ENCODE measurements at regions not wholly inside any gene's neighbourhood (a gene's known extent, or its start where the extent isn't known, plus 50 kb on each side); places are given as distances from the start of the nearest gene placed in this dataset.

DNA sequence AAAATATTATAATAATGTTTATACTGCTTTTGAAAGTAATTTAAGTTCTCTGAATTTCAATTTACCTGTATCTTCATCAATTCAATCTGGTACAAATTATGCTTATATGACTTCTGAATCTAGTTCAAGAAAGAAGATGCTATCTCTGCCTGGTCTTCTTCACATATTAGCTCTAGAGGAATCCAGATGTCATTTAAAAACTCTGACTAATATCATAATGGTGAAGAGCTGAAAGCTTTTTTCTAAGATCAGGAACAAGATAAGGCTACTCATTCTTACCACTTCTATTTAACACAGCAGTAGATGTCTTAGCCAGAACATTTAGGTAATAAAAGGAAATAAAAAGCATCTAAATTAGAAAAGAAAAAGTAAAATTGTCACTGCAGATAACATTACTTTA lies 636.1 kb downstream of the ARAP2 start:
- H3K27ac Mint-ChIP-seq: no peak overlapping the region
- no peaks in the 10 kb centered on the region for H3K36me3 ChIP-seq (replicated peaks in 1 of 2; ENCODE audit: control insufficient read depth in 1 of 2, insufficient read depth in 2 of 2, low read length in 2 of 2)
- H3K27me3 Mint-ChIP-seq (ENCODE audit: low read depth in 3 of 3): no peaks in the 10 kb centered on the region
- H3K9ac ChIP-seq (ENCODE audit: insufficient read depth, low read length, poor library complexity, severe bottlenecking): no peak overlapping the region
- intact Hi-C loops (cut with micrococcal nuclease): no loop called here
- TF ChIP-seq, protein P1, sequence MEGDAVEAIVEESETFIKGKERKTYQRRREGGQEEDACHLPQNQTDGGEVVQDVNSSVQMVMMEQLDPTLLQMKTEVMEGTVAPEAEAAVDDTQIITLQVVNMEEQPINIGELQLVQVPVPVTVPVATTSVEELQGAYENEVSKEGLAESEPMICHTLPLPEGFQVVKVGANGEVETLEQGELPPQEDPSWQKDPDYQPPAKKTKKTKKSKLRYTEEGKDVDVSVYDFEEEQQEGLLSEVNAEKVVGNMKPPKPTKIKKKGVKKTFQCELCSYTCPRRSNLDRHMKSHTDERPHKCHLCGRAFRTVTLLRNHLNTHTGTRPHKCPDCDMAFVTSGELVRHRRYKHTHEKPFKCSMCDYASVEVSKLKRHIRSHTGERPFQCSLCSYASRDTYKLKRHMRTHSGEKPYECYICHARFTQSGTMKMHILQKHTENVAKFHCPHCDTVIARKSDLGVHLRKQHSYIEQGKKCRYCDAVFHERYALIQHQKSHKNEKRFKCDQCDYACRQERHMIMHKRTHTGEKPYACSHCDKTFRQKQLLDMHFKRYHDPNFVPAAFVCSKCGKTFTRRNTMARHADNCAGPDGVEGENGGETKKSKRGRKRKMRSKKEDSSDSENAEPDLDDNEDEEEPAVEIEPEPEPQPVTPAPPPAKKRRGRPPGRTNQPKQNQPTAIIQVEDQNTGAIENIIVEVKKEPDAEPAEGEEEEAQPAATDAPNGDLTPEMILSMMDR (IDR thresholded peaks at IDR 0.05): no peak
- H3K4me1 ChIP-seq (ENCODE audit: control insufficient read depth in 1 of 2, insufficient read depth in 2 of 2, low read length in 2 of 2): no peaks in the 10 kb centered on the region
- H3K9me3 ChIP-seq (replicated peaks in 1 of 2; ENCODE audit: control insufficient read depth in 1 of 2, insufficient read depth in 1 of 2, low read length in 2 of 2): no peaks in the 10 kb centered on the region
- no peak overlapping the region for H3K4me3 ChIP-seq (replicated peaks in 1 of 3; ENCODE audit: low read depth in 2 of 3, low read length in 3 of 3)
- no peak overlapping the region for H3K4me3 Mint-ChIP-seq
- no peak overlapping the region for H3K4me2 ChIP-seq (replicated peaks; ENCODE audit: extremely low read depth, low read length, poor library complexity, severe bottlenecking)
- no peak for DNase-seq
- no peaks in the 10 kb centered on the region for H4K20me1 ChIP-seq (ENCODE audit: insufficient read depth, low read length)
- no peaks in the 10 kb centered on the region for H3K4me1 Mint-ChIP-seq
- no peaks in the 10 kb centered on the region for H3K36me3 Mint-ChIP-seq
- H3K27ac ChIP-seq (ENCODE audit: low read depth in 1 of 2, low read length in 2 of 2): no peak overlapping the region
- no peak overlapping the region for H2AFZ ChIP-seq (ENCODE audit: insufficient read depth, low read depth, low read length, poor library complexity, severe bottlenecking)
- no peaks in the 10 kb centered on the region for H3K79me2 ChIP-seq (ENCODE audit: insufficient read depth, low read length)
- H3K9me3 Mint-ChIP-seq: peaks cover 0 to 1% (median 0%) of the 10 kb centered on the region in 7 donors
- no peaks in the 10 kb centered on the region for H3K27me3 ChIP-seq (ENCODE audit: control insufficient read depth in 2 of 2, insufficient read depth in 2 of 2, low read length in 2 of 2)

DNA sequence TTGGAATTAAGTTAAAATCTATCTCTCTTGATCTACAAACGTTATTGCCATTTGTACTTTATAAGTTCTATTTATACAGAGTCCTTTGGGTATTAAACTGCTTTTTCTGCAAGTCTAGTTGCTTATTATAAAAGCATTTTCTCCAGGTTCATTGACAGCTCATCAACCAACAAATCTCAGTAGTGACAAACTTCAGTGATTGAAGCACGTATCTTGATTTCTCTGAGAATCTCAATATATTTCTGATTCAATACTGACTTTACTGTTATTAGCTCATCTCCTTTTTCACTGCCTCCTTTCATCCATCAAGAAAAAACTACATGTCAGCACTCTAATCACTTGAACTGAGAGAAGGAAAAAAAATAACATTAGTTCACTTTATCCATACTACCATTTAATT lies 630.2 kb downstream of the ARAP2 start:
- Mint-ChIP-seq H3K36me3 (no peaks in the 10 kb centered on the region), H3K27me3 (ENCODE audit: low read depth in 3 of 3) (no peaks in the 10 kb centered on the region), H3K9me3 (no peaks in the 10 kb centered on the region), H3K4me1 (no peaks in the 10 kb centered on the region), H3K4me3 (no peak overlapping the region), H3K27ac (no peak overlapping the region)
- TF ChIP-seq, protein P1 (IDR thresholded peaks at IDR 0.05): no peak
- Histone ChIP-seq H3K4me2 (replicated peaks; ENCODE audit: extremely low read depth, low read length, poor library complexity, severe bottlenecking) (no peak overlapping the region), H3K79me2 (ENCODE audit: insufficient read depth, low read length) (no peaks in the 10 kb centered on the region), H3K27ac (ENCODE audit: low read depth in 1 of 2, low read length in 2 of 2) (no peak overlapping the region), H3K4me1 (ENCODE audit: control insufficient read depth in 1 of 2, insufficient read depth in 2 of 2, low read length in 2 of 2) (no peaks in the 10 kb centered on the region), H3K27me3 (ENCODE audit: control insufficient read depth in 2 of 2, insufficient read depth in 2 of 2, low read length in 2 of 2) (no peaks in the 10 kb centered on the region), H3K9me3 (replicated peaks in 1 of 2; ENCODE audit: control insufficient read depth in 1 of 2, insufficient read depth in 1 of 2, low read length in 2 of 2) (no peaks in the 10 kb centered on the region), H4K20me1 (ENCODE audit: insufficient read depth, low read length) (no peaks in the 10 kb centered on the region), H3K9ac (ENCODE audit: insufficient read depth, low read length, poor library complexity, severe bottlenecking) (no peak overlapping the region), H3K4me3 (replicated peaks in 1 of 3; ENCODE audit: low read depth in 2 of 3, low read length in 3 of 3) (no peak overlapping the region), H3K36me3 (replicated peaks in 1 of 2; ENCODE audit: control insufficient read depth in 1 of 2, insufficient read depth in 2 of 2, low read length in 2 of 2) (no peaks in the 10 kb centered on the region), H2AFZ (ENCODE audit: insufficient read depth, low read depth, low read length, poor library complexity, severe bottlenecking) (no peak overlapping the region)
- intact Hi-C loops (cut with micrococcal nuclease): no loop called here
- WGBS (ENCODE audit: insufficient coverage): 86% methylated on average over 1 of the region's 2 CpGs
- no peak for DNase-seq
